ENCODE measurements at regions not wholly inside any gene's neighbourhood (a gene's known extent, or its start where the extent isn't known, plus 50 kb on each side); places are given as distances from the start of the nearest gene placed in this dataset.
"Not testable (repeated sequence)": the region's sequence is repeated elsewhere in the genome, so short reads cannot be mapped to it uniquely, and the experiment has no call there.

DNA sequence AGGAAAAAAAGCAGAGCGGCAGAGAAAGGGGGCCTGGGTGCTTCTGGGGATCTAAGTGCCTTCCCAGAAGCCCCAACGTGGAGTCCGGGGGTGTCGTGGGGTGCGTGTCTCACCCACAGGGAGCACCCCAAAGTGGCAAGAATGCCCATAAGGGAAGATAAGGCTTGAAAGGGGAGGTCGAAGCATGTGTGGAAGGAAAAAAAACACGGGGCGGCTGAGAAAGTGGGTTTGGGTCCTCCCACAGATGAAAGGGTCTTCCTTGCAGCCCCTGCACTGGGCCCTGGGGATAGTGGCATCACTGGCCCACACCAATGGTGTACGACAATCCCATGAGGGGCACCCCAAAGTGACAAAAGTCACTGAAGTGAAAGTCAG lies 275.5 kb downstream of the ALG10 start:
- DNase-seq = no peak
- in situ Hi-C loops (cut with MboI; ENCODE audit: low pct_unique_long_range_greater_than_20kb, low sequenced_read_pairs) = loop anchor here (25.0 kb wide), 1 partner anchor 90 kb away; no protein-coding TSS in a partner anchor

DNA sequence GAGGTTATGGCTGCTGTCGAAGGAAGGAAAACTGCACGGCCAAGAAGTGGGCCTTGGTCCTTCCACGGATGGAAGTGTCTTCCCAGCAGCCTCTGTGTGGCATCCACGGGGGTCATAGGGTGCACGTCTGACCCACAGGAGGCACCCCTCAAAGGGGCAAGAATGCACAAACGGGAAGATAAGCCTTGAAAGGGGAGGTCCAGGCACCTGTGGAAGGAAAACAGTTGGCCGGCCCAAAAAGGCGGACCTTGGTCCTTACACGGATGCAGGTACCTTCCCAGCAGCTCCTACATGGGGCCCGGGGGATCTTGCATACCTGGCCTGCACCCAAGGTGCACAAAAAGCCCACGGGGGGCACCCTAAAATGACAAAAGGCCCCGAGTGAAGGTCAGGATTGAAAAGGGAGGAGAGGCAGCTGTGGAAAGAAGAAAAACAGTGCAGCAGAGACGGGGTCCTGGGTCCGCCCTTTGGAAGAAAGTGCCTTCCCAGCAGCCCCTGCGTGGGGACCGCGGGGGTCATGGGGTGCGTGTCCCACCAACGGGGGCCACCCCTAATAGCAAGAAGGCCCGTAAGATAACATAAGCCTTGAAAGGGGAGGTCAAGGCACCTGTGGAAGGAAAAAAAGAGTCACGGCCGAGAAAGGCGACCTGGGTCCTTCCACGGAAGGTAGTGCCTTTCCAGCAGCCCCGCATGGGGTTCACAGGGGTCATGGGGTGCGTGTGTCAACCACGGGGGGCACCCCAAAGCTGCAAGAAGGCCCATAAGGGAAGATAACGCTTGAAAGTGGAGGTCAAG lies 276.1 kb downstream of the ALG10 start:
- in situ Hi-C loops (cut with MboI; ENCODE audit: low pct_unique_long_range_greater_than_20kb, low sequenced_read_pairs) = loop anchor here (25.0 kb wide), 1 partner anchor 89 kb away; no protein-coding TSS in a partner anchor
- no peak for DNase-seq

DNA sequence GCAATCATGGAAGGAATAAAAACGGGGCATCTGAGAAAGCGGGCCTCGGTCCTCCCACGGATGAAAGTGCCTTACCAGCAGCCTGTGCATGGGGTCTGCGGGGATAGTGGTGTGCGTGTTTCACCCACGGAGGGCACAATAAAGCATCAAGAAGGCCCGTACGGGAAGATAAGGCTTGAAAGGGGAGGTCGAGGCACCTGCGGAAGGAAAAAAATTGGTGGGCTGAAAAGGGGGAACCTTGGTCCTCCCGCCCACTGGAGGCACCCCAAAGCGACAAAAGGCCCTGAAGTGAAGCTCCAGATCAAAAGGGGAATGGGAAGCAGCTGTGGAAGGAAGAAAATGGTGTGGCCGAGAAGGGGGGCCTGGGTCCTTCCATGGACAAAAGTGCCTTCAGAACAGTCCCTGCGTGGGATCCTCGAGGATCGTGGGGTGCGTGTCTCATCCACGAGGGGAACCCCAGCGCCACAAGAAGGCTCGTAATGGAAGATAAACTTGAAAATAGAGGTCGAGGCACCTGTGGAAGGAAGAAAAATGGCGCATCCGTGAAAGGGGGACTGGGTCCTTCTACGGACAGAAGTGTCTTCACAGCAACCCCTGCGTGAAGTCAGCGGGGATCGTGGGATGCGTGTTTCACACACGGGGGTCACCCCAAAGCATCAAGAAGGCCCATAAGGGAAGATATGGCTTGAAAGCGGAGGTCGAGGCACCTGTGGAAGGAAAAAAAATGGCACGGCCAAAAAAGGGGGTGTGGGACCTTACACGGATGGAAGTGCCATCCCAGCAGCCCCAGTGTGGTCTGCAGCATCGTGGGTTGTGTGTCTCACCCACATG lies 276.9 kb downstream of the ALG10 start:
- in situ Hi-C loops (cut with MboI; ENCODE audit: low pct_unique_long_range_greater_than_20kb, low sequenced_read_pairs) = loop anchor here (25.0 kb wide), 1 partner anchor 88 kb away; no protein-coding TSS in a partner anchor
- DNase-seq = no peak

DNA sequence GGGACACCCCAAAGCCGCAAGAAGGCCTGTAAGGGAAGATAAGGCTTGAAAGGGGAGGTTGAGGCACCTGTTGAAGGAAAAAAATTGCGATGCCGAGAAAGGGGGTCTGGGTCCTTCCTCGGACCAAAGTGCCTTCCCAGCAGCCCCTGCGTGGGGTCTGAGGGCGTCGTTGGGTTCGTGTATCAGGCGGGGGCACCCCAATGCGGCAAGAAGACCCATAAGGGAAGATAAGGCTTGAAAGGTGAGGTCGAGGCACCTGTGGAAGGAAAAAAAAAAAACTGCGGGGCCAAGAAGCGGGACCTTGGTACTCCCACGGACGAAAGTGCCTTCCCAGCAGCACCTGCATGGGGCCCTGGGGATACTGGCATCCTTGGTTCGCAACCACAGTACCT lies 277.5 kb downstream of the ALG10 start:
- in situ Hi-C loops (cut with MboI; ENCODE audit: low pct_unique_long_range_greater_than_20kb, low sequenced_read_pairs) = loop anchor here (25.0 kb wide), 1 partner anchor 88 kb away; no protein-coding TSS in a partner anchor
- DNase-seq = no peak

DNA sequence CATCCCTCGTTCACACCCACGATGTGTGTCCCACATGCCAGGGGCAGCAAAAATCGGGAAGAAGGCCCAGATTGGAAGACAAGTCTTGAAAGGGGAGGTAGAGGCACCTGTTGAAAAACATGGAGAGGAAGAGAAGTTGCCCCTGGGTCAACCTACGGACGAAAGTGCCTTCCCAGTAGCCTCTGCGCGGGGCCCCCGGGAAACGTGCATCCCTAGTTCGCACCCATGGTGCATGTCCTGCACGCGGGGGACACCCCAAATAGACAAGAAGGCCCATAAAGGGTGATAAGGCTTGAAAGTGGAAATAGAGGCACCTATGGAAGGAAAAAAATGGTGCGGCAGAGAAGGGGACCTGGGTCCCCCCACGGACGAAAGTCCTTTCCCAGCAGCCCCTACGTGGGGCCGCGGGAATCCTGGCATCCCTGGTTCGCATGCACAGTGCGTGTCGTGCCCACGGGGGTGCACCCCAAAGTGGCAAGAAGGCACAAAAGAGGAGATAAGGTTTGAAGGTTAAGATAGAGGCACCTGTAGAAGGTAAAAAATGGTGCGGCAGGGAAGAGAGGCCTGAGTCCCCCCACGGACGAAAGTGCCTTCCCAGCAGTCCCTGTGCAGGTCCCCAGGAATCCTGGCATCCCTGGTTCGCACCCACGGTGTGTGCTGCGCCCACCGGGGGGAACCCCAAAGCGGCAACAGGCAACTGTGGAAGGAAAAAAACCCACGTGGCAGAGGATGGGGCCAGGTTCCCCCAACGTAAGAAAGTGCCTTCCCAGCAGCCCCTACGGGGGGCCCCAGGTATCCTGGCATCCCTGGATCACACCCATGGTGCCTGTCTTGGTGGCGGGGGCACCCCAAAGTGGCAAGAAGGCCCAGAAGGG lies 278.3 kb downstream of the ALG10 start:
- no peak for DNase-seq
- in situ Hi-C loops (cut with MboI; ENCODE audit: low pct_unique_long_range_greater_than_20kb, low sequenced_read_pairs) = no loop called here

DNA sequence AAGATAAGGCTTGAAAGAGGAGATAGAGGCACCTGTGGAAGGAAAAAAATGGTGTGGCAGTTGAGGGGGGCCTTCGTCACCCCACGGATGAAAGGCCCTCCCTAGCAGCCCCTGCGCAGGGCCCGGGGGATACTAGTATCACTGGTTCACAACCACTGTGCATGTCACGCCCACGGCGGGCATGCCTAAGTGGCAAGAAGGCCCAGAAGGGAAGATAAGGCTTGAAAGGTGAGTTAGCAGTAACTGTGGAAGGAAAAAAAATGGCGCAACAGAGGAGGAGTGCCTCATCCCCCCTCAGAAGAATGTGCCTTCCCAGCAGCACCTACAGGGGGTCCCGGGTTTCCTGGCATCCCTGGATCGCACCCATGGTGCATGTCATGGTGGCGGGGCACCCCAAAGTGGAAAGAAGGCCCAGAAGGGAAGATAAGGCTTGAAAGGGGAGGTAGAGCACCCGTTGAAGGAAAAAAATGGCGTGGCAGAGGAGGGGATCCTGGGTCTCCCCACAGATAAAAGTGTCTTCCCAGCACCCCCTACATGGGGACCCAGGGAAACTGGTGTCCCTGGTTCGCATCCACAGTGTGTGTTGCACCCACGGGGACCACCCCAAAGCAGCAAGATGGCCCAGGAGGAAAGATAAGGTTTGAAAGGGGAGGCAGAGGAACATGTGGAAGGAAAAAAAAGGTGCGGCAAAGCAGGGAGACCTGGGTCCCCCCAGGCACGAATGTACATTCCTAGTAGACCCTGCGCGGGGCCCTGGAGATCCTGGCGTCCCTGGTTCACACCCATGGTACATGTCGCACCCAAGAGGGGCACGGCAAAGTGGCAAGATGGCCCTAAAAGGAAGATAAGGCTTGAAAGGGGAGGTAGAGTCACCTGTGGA lies 279.2 kb downstream of the ALG10 start:
- DNase-seq = no peak
- in situ Hi-C loops (cut with MboI; ENCODE audit: low pct_unique_long_range_greater_than_20kb, low sequenced_read_pairs) = no loop called here

DNA sequence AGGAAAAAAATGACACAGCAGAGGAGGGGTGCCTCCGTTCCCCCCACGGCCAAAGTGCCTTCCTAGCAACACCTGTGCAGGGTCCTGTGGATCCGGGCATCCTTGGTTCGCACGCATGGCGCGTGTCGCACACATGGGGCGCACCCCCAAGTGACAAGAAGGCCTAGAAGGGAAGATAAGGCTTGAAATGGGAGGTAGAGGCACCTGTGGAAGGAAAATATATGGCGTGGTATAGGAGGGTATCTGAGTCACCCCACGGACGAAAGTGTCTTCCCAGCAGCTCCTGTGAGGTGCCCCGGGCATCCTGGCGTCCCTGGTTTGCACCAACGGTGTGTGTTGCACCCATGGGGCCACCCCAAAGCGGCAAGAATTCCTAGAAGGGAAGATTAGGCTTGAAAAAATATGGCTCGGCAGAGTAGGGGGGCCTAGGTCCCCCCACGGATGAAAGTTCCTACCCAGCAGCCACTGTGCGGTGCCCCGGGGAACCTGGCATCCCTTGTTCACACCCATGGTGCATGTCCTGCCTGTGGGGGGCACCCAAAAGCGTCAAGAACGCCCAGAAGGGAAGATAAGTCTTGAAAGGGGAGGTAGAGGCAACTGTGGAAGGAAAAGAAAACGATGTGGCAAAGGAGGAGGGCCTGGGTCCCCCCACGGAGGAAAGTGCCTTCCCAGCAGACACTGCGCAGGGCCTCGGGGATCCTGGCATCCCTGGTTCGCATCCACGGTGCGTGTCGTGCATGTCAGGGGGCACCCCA lies 280.0 kb downstream of the ALG10 start:
- no peak for DNase-seq
- in situ Hi-C loops (cut with MboI; ENCODE audit: low pct_unique_long_range_greater_than_20kb, low sequenced_read_pairs) = no loop called here

DNA sequence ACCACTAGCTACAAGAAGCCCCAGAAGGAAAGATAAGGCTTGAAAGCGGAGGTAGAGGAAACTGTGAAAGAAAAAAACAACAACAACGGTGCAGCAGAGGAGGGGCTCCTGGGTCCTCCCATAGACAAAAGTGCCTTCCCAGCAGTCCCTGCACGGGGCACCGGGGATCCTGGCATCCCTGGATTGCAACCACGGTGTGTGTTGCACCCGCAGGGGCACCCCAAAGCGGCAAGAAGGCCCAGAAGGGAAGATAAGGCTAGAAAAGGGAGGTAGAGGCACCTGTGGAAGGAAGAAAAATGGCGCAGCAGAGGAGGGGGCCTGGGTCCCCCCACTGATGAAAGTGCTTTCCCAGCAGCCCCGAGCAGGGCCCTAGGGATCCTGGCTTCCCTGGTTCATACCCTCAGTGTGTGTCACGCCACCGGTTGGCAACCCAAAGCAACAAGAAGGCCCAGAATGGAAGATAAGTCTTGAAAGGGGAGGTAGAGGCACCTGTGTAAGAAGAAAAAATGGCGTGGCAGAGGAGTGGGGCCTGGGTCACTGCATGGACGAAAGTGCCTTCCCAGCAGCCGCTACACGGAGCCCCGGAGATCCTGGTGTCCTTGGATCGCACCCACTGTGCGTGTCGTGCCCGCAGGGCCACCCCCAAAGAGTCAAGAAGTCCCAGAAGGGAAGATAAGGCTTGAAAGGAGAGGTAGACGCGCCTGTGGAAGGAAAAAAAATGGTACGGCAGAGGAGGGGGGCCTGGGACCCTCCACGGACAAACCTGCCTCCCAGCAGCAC lies 281.0 kb downstream of the ALG10 start:
- in situ Hi-C loops (cut with MboI; ENCODE audit: low pct_unique_long_range_greater_than_20kb, low sequenced_read_pairs) = no loop called here
- DNase-seq = no peak

DNA sequence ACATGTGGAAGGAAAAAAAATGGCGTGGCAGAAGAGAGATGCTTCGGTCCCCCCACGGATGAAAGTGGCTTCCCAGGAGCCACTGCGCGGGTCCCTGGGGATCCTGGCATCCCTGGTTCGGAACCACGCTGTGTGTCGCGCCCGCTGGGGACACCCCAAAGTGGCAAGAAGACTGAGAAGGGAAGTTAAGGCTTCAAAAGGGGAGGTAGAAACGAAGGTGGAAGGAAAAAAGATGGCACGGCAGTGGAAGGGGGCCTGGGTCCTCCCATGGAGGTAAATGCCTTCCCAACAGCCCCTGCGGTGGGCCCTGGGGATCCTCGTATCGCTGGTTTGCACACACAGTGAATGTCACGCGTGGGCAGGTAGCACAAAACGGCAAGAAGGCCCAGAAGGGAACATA lies 281.7 kb downstream of the ALG10 start:
- in situ Hi-C loops (cut with MboI; ENCODE audit: low pct_unique_long_range_greater_than_20kb, low sequenced_read_pairs) = no loop called here
- no peak for DNase-seq

DNA sequence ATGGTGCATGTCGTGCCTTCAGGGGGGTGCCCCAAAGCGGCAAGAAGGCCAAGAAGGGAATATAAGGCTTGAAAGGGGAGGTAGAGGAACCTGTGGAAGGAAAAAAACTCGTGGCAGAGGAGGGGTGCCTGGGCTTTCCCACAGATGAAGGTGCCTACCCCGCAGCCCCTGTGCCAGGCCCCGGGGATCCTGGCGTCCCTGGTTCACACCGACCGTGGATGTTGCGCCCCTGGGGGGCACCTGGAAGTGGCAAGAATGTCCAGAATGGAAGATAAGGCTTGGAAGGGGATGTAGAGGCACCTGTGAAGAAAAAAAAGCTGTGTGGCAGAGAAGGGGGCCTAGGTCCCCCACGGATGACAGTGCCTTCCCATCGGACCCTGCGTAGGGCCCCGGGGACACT lies 282.2 kb downstream of the ALG10 start:
- in situ Hi-C loops (cut with MboI; ENCODE audit: low pct_unique_long_range_greater_than_20kb, low sequenced_read_pairs) = no loop called here
- no peak for DNase-seq

DNA sequence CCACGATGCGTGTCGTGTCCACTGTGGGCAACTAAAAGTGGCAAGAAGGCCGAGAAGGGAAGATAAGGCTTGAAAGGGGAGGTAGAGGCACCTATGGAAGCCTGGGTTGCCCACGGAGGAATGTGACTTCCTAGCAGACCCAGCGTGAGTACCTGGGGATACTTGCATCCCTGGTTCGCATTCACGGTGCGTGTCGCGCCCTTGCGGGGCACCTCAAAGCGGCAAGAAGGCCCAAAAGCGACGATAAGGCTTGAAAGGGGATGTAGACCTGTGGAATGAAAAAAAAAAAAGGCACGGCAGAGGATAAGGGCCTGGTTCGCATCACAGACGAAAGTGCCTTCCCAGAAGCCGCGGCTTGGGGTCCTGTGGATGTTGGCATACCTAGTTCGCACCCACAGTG lies 282.9 kb downstream of the ALG10 start:
- in situ Hi-C loops (cut with MboI; ENCODE audit: low pct_unique_long_range_greater_than_20kb, low sequenced_read_pairs) = no loop called here
- DNase-seq = no peak

DNA sequence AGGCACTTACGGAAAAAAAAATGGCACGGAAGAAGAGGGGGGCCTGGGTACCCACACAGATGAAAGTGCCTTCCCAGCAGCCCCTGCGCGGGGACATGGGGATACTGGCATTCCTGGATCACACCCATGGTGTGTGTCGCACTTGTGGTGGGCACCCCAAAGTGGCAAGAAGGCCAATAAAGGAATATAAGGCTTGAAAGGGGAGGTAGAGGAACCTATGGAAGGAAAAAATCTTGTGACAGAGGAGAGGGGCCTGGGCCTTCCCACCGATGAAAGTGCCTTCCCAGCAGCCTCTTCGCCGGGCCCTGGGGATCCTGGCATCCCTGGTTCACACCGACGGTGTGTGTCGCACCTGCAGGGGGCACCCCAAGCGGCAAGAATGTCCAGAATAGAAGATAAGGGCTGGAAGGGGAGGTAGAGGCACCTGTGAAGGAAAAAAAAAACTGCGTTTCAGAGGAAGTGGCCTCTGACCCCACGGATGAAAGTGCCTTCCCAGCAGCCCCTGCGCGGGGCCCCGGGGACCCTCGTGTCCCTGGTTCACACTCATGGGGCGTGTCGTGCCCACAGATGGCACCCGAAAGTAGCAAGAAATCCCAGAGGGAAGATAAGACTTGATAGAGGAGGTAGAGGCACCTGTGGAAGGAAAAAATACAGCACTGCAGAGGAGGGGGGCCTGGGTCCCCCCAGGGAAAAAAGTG lies 284.0 kb downstream of the ALG10 start:
- no peak for DNase-seq
- in situ Hi-C loops (cut with MboI; ENCODE audit: low pct_unique_long_range_greater_than_20kb, low sequenced_read_pairs) = no loop called here

DNA sequence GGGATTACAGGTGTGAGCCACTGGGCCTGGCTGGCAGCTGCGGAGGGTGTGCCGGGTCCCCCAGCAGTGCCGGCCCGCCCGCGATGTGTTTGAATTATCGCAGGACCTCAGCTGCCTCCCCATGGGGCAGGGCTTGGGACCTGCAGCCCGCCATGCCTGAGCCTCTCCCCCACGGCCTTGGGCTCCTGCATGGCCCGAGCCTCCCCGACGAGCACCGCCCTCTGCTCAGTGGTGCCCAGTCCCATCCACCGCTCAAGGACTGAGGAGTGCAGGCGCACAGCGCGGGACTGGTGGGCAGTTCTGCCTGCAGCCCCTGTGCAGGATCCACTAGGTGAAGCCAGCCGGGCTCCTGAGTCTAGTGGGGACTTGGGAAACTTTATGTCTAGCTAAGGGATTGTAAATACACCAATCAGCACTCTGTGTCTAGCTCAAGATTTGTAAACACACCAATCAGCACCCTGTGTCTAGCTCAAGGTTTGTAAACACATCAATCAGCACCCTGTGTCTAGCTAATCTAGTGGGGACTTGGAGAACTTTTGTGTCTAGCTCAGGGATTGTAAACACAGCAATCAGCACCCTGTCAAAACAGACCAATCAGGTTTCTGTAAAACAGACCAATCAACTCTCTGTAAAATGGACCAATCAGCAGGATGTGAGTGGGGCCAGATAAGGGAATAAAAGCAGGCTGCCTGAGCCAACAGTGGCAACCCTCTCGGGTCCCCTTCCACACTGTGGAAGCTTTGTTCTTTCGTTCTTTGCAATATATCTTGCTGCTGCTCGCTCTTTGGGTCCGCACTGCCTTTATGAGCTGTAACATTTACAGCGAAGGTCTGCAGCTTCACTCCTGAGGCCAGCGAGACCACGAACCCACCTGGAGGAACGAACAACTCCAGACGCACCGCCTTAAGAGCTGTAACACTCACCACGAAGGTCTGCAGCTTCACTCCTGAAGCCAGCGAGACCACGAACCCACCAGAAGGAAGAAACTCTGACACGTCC lies 287.8 kb downstream of the ALG10 start:
- in situ Hi-C loops (cut with MboI; ENCODE audit: low pct_unique_long_range_greater_than_20kb, low sequenced_read_pairs); DNase-seq: not testable (repeated sequence)

DNA sequence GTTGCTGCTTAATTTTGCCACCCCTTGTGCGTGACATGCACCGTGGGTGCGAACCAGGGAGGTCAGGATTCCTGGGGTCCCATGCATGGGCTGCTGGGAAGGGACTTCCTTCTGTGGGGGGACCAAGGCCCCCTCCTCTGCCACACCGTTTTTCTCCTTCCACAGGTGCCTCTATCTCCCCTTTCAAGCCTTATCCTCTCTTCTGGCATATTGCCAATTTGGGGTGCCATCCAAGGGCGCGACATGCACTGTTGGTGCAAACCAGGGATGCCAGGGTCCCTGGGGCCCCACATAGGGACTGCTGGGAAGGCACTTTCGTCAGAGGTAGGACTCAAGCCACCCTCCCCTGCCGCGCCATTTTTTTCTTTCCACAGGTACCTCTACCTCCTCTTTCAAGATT lies 289.0 kb downstream of the ALG10 start:
- DNase-seq = no peak
- in situ Hi-C loops (cut with MboI; ENCODE audit: low pct_unique_long_range_greater_than_20kb, low sequenced_read_pairs) = no loop called here

DNA sequence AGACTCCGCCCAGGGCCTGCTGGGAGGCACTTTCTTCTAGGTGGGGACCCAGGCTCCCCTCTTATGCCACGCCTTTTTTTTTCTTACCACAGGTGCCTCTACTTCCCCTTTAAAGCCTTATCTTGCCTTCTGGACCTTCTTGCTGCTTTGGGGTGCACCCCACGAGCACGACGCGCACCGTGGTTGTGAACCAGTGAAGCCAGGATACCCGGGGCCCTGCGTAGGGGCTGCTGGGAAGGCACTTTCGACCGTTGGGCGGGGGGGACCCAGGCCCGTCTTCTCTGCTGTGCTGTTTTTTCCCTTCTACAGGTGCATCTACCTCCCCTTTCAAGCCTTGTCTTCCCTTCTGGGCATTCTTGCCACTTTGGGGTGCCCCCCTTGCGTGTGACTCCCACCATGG lies 305.4 kb downstream of the ALG10 start:
- no peak for DNase-seq
- in situ Hi-C loops (cut with MboI; ENCODE audit: low pct_unique_long_range_greater_than_20kb, low sequenced_read_pairs) = no loop called here

Data from KBM-7 (cell line).